ENCODE measurements at regions not wholly inside any gene's neighbourhood (a gene's known extent, or its start where the extent isn't known, plus 50 kb on each side); places are given as distances from the start of the nearest gene placed in this dataset.

GRCh38 chr5:147140558-147140957 lies 94.3 kb upstream of the STK32A start:
- no peak for TF ChIP-seq REST (IDR thresholded peaks at IDR 0.05; ENCODE audit: low read depth)
- no peak for TF ChIP-seq NFIC (IDR thresholded peaks at IDR 0.05)
- no peak for TF ChIP-seq RAD21 (IDR thresholded peaks at IDR 0.05; ENCODE audit: low read depth)
- TF ChIP-seq CREB1 (IDR thresholded peaks at IDR 0.05; ENCODE audit: low read depth): no peak
- no peak for TF ChIP-seq EP300 (IDR thresholded peaks at IDR 0.05; ENCODE audit: borderline replicate concordance)
- TF ChIP-seq USF1 (IDR thresholded peaks at IDR 0.05): no peak
- no peak for TF ChIP-seq TCF12 (IDR thresholded peaks at IDR 0.05; ENCODE audit: low read depth)
- TF ChIP-seq YY1 (IDR thresholded peaks at IDR 0.05; ENCODE audit: low read depth): no peak
- TF ChIP-seq CEBPB (IDR thresholded peaks at IDR 0.05): no peak
- TF ChIP-seq FOXM1 (IDR thresholded peaks at IDR 0.05; ENCODE audit: borderline replicate concordance, low read depth): no peak

GRCh38 chr5:147143215-147143614 lies 91.6 kb upstream of the STK32A start:
- no peak for TF ChIP-seq ZBTB7A (IDR thresholded peaks at IDR 0.05; ENCODE audit: low read depth)
- TF ChIP-seq TAF1 (IDR thresholded peaks at IDR 0.05; ENCODE audit: low read depth): no peak

GRCh38 chr5:147145328-147145727 lies 89.5 kb upstream of the STK32A start:
- no peak for TF ChIP-seq FOXM1 (IDR thresholded peaks at IDR 0.05; ENCODE audit: borderline replicate concordance, low read depth)
- TF ChIP-seq CEBPB (IDR thresholded peaks at IDR 0.05): no peak
- no peak for TF ChIP-seq CREB1 (IDR thresholded peaks at IDR 0.05; ENCODE audit: low read depth)
- no peak for TF ChIP-seq RAD21 (IDR thresholded peaks at IDR 0.05; ENCODE audit: low read depth)
- TF ChIP-seq TAF1 (IDR thresholded peaks at IDR 0.05; ENCODE audit: low read depth): no peak
- TF ChIP-seq REST (IDR thresholded peaks at IDR 0.05; ENCODE audit: low read depth): no peak

GRCh38 chr5:147148715-147149114 lies 86.1 kb upstream of the STK32A start:
- no peak for TF ChIP-seq ZBTB7A (IDR thresholded peaks at IDR 0.05; ENCODE audit: low read depth)
- no peak for TF ChIP-seq YY1 (IDR thresholded peaks at IDR 0.05; ENCODE audit: low read depth)
- TF ChIP-seq USF1 (IDR thresholded peaks at IDR 0.05): no peak
- no peak for TF ChIP-seq TEAD4 (IDR thresholded peaks at IDR 0.05)
- no peak for TF ChIP-seq RAD21 (IDR thresholded peaks at IDR 0.05; ENCODE audit: low read depth)

- no peak for TF ChIP-seq ZBTB7A (IDR thresholded peaks at IDR 0.05; ENCODE audit: low read depth)
- TF ChIP-seq EGR1 (IDR thresholded peaks at IDR 0.05): no peak
- no peak for TF ChIP-seq NFIC (IDR thresholded peaks at IDR 0.05)
- no peak for TF ChIP-seq REST (IDR thresholded peaks at IDR 0.05; ENCODE audit: low read depth)
- no peak for TF ChIP-seq CREB1 (IDR thresholded peaks at IDR 0.05; ENCODE audit: low read depth)
- TF ChIP-seq USF1 (IDR thresholded peaks at IDR 0.05): no peak
- TF ChIP-seq YY1 (IDR thresholded peaks at IDR 0.05; ENCODE audit: low read depth): no peak
- no peak for TF ChIP-seq RAD21 (IDR thresholded peaks at IDR 0.05; ENCODE audit: low read depth)
- no peak for TF ChIP-seq TEAD4 (IDR thresholded peaks at IDR 0.05)
- no peak for TF ChIP-seq MAX (IDR thresholded peaks at IDR 0.05)
- no peak for TF ChIP-seq TAF1 (IDR thresholded peaks at IDR 0.05; ENCODE audit: low read depth)
- TF ChIP-seq CEBPB (IDR thresholded peaks at IDR 0.05): no peak
These were observed 82.7 kb upstream of the STK32A start for GRCh38 chr5:147152086-147152485.

All from Ishikawa (cell line).